Jurkat, Clone E6-1 (cell line): ENCODE measurements at regions not wholly inside any gene's neighbourhood (a gene's known extent, or its start where the extent isn't known, plus 50 kb on each side); places are given as distances from the start of the nearest gene placed in this dataset.
"Not testable (repeated sequence)": the region's sequence is repeated elsewhere in the genome, so short reads cannot be mapped to it uniquely, and the experiment has no call there.

Experiments
- DNase-seq: peaks from one replicate; pipeline ENCODE4 v3.0.0-alpha.2; 2011; ENCODE audit warnings: low read depth, low spot score
- H3K4me3 ChIP-seq: 2 replicates; pipeline ENCODE4 v1.5.1; 2011; ENCODE audit warnings: mild to moderate bottlenecking, low read length, control low read depth, moderate library complexity

GRCh38 chr5:71894091-71894490, 175.0 kb downstream of the CARTPT start:
- no peak for DNase-seq
- H3K4me3 ChIP-seq = no peak overlapping the region

GRCh38 chr5:71895546-71895945, 176.5 kb downstream of the CARTPT start:
- H3K4me3 ChIP-seq = no peak overlapping the region
- no peak for DNase-seq

GRCh38 chr5:71899865-71900342, 180.8 kb downstream of the CARTPT start:
- no peak for DNase-seq
- H3K4me3 ChIP-seq = no peak overlapping the region

GRCh38 chr5:71903808-71904207, 184.7 kb downstream of the CARTPT start:
- H3K4me3 ChIP-seq = no peak overlapping the region
- DNase-seq = no peak

- no peak overlapping the region for H3K4me3 ChIP-seq
- no peak for DNase-seq
These were observed 185.8 kb downstream of the CARTPT start for GRCh38 chr5:71904852-71905251.

- no peak overlapping the region for H3K4me3 ChIP-seq
- DNase-seq = no peak
These were observed 187.0 kb downstream of the CARTPT start for GRCh38 chr5:71905834-71906711.

GRCh38 chr5:71907001-71907588, 188.0 kb downstream of the CARTPT start:
- DNase-seq = no peak
- H3K4me3 ChIP-seq = no peak overlapping the region

- no peak for DNase-seq
- H3K4me3 ChIP-seq = no peak overlapping the region
These were observed 188.6 kb downstream of the CARTPT start for GRCh38 chr5:71907608-71908145.

GRCh38 chr5:71910741-71911140, 191.7 kb downstream of the CARTPT start:
- no peak overlapping the region for H3K4me3 ChIP-seq
- no peak for DNase-seq

GRCh38 chr5:71912021-71912420, 192.9 kb downstream of the CARTPT start:
- no peak for DNase-seq
- no peak overlapping the region for H3K4me3 ChIP-seq

GRCh38 chr5:71914281-71914680, 193.0 kb upstream of the MAP1B start:
- no peak overlapping the region for H3K4me3 ChIP-seq
- no peak for DNase-seq

- H3K4me3 ChIP-seq = no peak overlapping the region
- no peak for DNase-seq
These were observed 184.6 kb upstream of the MAP1B start for GRCh38 chr5:71922584-71923106.

- no peak for DNase-seq
- no peak overlapping the region for H3K4me3 ChIP-seq
These were observed 183.5 kb upstream of the MAP1B start for GRCh38 chr5:71923755-71924154.

- no peak for DNase-seq
- no peak overlapping the region for H3K4me3 ChIP-seq
These were observed 182.9 kb upstream of the MAP1B start for GRCh38 chr5:71924325-71924724.

GRCh38 chr5:71924980-71925379, 182.3 kb upstream of the MAP1B start:
- DNase-seq = no peak
- H3K4me3 ChIP-seq = no peak overlapping the region

GRCh38 chr5:71925608-71926091, 181.6 kb upstream of the MAP1B start:
- H3K4me3 ChIP-seq = no peak overlapping the region
- no peak for DNase-seq

GRCh38 chr5:71929003-71929402, 178.3 kb upstream of the MAP1B start:
- no peak for DNase-seq
- H3K4me3 ChIP-seq = no peak overlapping the region

GRCh38 chr5:71930554-71930953, 176.7 kb upstream of the MAP1B start:
- not testable (repeated sequence) for DNase-seq, H3K4me3 ChIP-seq

- H3K4me3 ChIP-seq = no peak overlapping the region
- DNase-seq = no peak
These were observed 175.1 kb upstream of the MAP1B start for GRCh38 chr5:71932131-71932654.
